HEK293T (cell line): ENCODE measurements at regions not wholly inside any gene's neighbourhood (a gene's known extent, or its start where the extent isn't known, plus 50 kb on each side); places are given as distances from the start of the nearest gene placed in this dataset.

Experiments used
- CTBP1 ChIP-seq: fragments of 450-650 bp; IDR thresholded peaks from 2 replicates; pipeline ENCODE4 v1.6.1; 2016; ENCODE audit warnings: borderline replicate concordance
- SP1 ChIP-seq: fragments of 450-650 bp; IDR thresholded peaks from 2 replicates; pipeline ENCODE4 v1.6.1; 2017

DNA sequence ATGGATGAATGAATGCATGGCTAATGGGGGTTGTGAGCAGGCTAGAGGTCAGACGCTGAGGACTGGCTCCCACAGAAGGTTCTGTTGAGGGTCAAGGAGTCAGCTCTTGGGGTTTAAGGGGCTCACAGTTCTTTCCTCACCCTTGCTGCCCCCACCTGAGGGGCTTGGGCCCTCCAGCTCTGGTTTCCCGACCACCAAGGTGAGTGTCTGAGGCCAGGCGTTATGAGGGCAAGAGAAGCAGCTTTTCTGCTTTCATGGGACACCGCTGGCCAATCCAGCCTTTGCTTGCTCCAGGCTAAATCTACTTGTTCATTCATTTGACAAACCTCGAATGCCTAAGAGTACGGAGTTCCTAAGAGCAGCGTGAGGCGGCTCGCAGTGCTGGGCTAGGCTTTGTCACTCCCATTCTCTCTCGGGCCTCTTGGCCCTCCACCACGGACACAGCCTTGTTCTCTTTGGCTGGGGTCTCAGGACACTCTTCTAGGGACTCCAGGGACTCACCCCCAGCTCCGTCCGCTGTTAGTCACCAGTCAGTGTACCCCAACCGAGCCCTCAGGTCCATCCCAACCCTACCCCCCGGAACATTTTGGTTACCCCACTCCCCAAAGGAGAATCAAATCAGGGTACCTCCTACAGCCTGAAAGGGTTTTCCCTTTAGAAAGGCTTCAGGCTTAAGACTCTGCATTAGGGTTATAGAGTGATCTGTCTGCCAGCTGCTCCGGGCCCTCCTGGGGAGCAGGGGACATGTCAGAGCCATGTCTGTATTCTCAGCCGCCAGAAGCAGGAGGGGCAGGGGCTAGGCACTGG, 210.1 kb upstream of the MVB12B start:
- TF ChIP-seq SP1 (no peak), CTBP1 (no peak)
